ENCODE measurements at regions not wholly inside any gene's neighbourhood (a gene's known extent, or its start where the extent isn't known, plus 50 kb on each side); places are given as distances from the start of the nearest gene placed in this dataset.

DNA sequence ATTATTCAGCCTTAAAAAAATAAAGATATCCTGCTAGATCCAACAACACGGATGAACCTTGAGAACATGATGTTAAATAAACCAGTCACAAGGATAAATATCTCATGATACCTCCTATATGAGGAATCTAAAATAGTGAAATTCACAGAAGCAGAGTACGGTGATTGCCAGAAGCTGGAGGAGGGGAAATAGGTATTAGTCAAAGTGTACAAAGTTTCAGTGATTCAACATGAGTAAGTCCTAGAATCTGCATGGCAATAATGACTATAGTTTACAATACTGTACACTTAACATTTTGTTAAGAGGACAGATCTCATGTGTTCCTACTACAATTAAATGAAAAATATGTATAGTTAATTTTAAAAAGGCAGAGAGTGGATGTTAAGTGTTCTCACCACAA, 206.6 kb upstream of the SLC10A2 start:
- no peak for DNase-seq (ENCODE audit: insufficient read length, low spot score, missing footprints)
- H3K4me2 ChIP-seq (ENCODE audit: insufficient read depth, low read length), result no peak overlapping the region
- no peaks in the 10 kb centered on the region for H3K36me3 ChIP-seq (ENCODE audit: insufficient read depth, low read length)
- H3K27me3 ChIP-seq (ENCODE audit: insufficient read depth, low read length), result no peaks in the 10 kb centered on the region
- no peak overlapping the region for H3K27ac ChIP-seq (ENCODE audit: low read depth, low read length)
- no peaks in the 10 kb centered on the region for H3K9me3 ChIP-seq (ENCODE audit: low read depth, low read length)
- H3K4me3 ChIP-seq (ENCODE audit: insufficient read depth, low read length), result no peak overlapping the region
- no peaks in the 10 kb centered on the region for H4K20me1 ChIP-seq (ENCODE audit: insufficient read depth, low read length)
- H3K79me2 ChIP-seq (ENCODE audit: insufficient read depth, low read length), result no peaks in the 10 kb centered on the region
- H3K4me1 ChIP-seq (ENCODE audit: insufficient read depth, low read length), result no peaks in the 10 kb centered on the region
- TF ChIP-seq, protein P1, sequence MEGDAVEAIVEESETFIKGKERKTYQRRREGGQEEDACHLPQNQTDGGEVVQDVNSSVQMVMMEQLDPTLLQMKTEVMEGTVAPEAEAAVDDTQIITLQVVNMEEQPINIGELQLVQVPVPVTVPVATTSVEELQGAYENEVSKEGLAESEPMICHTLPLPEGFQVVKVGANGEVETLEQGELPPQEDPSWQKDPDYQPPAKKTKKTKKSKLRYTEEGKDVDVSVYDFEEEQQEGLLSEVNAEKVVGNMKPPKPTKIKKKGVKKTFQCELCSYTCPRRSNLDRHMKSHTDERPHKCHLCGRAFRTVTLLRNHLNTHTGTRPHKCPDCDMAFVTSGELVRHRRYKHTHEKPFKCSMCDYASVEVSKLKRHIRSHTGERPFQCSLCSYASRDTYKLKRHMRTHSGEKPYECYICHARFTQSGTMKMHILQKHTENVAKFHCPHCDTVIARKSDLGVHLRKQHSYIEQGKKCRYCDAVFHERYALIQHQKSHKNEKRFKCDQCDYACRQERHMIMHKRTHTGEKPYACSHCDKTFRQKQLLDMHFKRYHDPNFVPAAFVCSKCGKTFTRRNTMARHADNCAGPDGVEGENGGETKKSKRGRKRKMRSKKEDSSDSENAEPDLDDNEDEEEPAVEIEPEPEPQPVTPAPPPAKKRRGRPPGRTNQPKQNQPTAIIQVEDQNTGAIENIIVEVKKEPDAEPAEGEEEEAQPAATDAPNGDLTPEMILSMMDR (IDR thresholded peaks at IDR 0.05; ENCODE audit: extremely low read depth, low read depth, low read length), result no peak
- H2AFZ ChIP-seq (ENCODE audit: low read length), result no peak overlapping the region

DNA sequence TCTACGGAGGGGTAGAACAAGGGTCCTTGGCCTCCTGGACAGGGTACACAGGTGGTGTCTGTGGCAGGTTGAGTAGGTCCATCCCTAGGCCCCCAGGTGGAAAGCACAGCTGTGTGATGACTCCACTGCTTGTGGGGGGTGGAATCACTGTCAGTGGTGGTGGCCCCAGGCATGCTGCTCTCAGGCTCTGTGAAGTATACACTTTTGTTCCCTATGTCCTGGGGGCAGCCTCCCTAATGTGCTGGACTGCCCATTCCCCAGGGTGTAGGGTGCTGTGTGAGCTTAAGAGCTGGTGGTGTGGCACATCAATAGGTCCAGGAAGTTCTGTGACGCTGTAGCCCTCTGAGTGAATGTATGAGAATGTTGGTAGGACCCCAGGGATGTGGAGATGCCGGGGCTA, 197.2 kb upstream of the SLC10A2 start:
- no peaks in the 10 kb centered on the region for H3K9me3 ChIP-seq (ENCODE audit: low read depth, low read length)
- no peak for DNase-seq (ENCODE audit: insufficient read length, low spot score, missing footprints)
- no peaks in the 10 kb centered on the region for H3K36me3 ChIP-seq (ENCODE audit: insufficient read depth, low read length)
- H3K4me2 ChIP-seq (ENCODE audit: insufficient read depth, low read length), result no peak overlapping the region
- H2AFZ ChIP-seq (ENCODE audit: low read length), result no peak overlapping the region
- H3K79me2 ChIP-seq (ENCODE audit: insufficient read depth, low read length), result no peaks in the 10 kb centered on the region
- H3K4me3 ChIP-seq (ENCODE audit: insufficient read depth, low read length), result no peak overlapping the region
- no peaks in the 10 kb centered on the region for H3K4me1 ChIP-seq (ENCODE audit: insufficient read depth, low read length)
- no peaks in the 10 kb centered on the region for H3K27me3 ChIP-seq (ENCODE audit: insufficient read depth, low read length)
- no peak overlapping the region for H3K27ac ChIP-seq (ENCODE audit: low read depth, low read length)
- TF ChIP-seq, protein P1 (IDR thresholded peaks at IDR 0.05; ENCODE audit: extremely low read depth, low read depth, low read length), result no peak
- H4K20me1 ChIP-seq (ENCODE audit: insufficient read depth, low read length), result no peaks in the 10 kb centered on the region

DNA sequence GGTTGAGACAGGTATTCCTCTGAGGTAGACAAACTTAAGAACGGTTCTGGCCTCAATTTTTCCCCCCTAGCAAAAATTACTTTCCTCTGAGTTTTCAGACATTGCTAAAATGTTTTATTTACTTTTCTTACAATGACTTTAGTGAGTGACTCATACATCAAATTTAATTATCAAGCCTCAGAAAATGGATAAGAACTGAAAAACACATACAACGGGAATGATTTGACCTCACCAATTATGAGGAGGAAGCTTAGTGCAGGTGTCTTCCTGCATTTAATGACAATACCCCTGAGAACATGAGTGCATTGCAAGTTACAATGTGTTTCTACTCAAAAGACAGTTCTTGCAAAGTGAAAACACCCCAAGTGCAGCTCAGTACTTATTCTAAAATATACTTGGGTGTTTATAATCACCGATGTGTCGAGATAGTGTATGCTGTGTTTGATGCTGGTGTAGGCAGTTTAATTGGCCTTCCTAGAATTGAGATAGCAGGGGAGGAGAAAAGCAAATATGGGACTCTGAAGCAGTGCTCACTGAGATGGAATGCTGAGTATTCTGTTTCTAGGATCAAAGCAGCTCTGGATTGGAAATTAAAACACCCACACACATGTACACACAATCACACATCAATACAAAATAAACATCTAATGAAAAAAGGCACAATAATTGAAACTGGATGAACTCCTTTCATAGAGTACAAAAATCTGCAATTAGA, 189.5 kb upstream of the SLC10A2 start:
- no peak overlapping the region for H2AFZ ChIP-seq (ENCODE audit: low read length)
- no peaks in the 10 kb centered on the region for H4K20me1 ChIP-seq (ENCODE audit: insufficient read depth, low read length)
- DNase-seq (ENCODE audit: insufficient read length, low spot score, missing footprints), result no peak
- H3K4me2 ChIP-seq (ENCODE audit: insufficient read depth, low read length), result no peak overlapping the region
- H3K4me1 ChIP-seq (ENCODE audit: insufficient read depth, low read length), result no peaks in the 10 kb centered on the region
- H3K4me3 ChIP-seq (ENCODE audit: insufficient read depth, low read length), result no peak overlapping the region
- H3K79me2 ChIP-seq (ENCODE audit: insufficient read depth, low read length), result no peaks in the 10 kb centered on the region
- H3K9me3 ChIP-seq (ENCODE audit: low read depth, low read length), result no peaks in the 10 kb centered on the region
- no peak overlapping the region for H3K27ac ChIP-seq (ENCODE audit: low read depth, low read length)
- TF ChIP-seq, protein P1 (IDR thresholded peaks at IDR 0.05; ENCODE audit: extremely low read depth, low read depth, low read length), result no peak
- no peaks in the 10 kb centered on the region for H3K36me3 ChIP-seq (ENCODE audit: insufficient read depth, low read length)
- H3K27me3 ChIP-seq (ENCODE audit: insufficient read depth, low read length), result no peaks in the 10 kb centered on the region

DNA sequence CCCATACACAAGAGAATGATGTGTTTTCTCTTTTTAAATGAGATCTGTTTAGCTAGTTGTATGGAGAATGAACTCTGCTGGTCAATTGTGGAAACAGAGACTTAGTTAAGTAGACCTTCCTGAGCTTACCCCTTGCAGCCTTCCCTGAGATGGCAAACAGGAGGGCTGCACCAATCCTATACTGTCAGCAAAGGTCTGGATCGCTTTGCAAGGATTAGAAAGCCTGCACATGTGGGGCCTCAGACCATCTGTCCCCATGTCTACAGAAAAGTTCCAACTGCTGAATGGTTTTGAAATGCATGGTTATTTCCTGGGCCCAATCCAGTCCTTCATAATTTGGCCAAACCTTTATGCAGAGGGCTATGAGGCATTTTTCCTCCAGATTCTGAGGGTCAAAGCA, 183.9 kb upstream of the SLC10A2 start:
- no peak overlapping the region for H2AFZ ChIP-seq (ENCODE audit: low read length)
- H3K36me3 ChIP-seq (ENCODE audit: insufficient read depth, low read length), result no peaks in the 10 kb centered on the region
- H3K79me2 ChIP-seq (ENCODE audit: insufficient read depth, low read length), result no peaks in the 10 kb centered on the region
- H4K20me1 ChIP-seq (ENCODE audit: insufficient read depth, low read length), result no peaks in the 10 kb centered on the region
- H3K4me1 ChIP-seq (ENCODE audit: insufficient read depth, low read length), result no peaks in the 10 kb centered on the region
- no peak overlapping the region for H3K27ac ChIP-seq (ENCODE audit: low read depth, low read length)
- H3K4me3 ChIP-seq (ENCODE audit: insufficient read depth, low read length), result no peak overlapping the region
- H3K4me2 ChIP-seq (ENCODE audit: insufficient read depth, low read length), result no peak overlapping the region
- TF ChIP-seq, protein P1 (IDR thresholded peaks at IDR 0.05; ENCODE audit: extremely low read depth, low read depth, low read length), result no peak
- H3K27me3 ChIP-seq (ENCODE audit: insufficient read depth, low read length), result no peaks in the 10 kb centered on the region
- no peak for DNase-seq (ENCODE audit: insufficient read length, low spot score, missing footprints)
- H3K9me3 ChIP-seq (ENCODE audit: low read depth, low read length), result no peaks in the 10 kb centered on the region

Data from osteoblast (primary cell).